ENCODE measurements at regions not wholly inside any gene's neighbourhood (a gene's known extent, or its start where the extent isn't known, plus 50 kb on each side); places are given as distances from the start of the nearest gene placed in this dataset.
"Not testable (repeated sequence)": the region's sequence is repeated elsewhere in the genome, so short reads cannot be mapped to it uniquely, and the experiment has no call there.

DNA sequence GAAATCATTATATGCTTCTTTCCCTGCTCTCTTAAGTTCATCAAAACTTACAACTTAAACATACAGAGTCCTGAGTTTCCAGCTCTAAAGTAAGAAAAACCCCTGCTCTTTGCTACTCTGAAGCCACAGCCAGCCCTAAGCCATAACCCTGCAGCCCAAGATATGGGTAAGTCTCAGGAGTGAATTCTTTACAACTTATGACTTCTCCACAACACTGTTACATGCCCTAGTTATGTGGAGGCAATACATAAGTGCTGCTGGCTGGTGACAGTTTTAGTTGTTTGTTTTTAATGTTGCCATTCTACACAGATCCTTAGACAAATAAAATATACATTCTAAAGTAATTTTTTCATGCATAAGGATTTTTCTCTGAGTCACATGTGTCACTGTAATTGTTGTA, 100.2 kb downstream of the FBXO8 start:
- H3K4me3 ChIP-seq (ENCODE audit: low read length), result no peak overlapping the region
- H3K27me3 ChIP-seq (ENCODE audit: control insufficient read depth, insufficient read depth, low read length), result no peaks in the 10 kb centered on the region
- DNase-seq (ENCODE audit: low read depth, low spot score), result no peak
- no peaks in the 10 kb centered on the region for H3K9me3 ChIP-seq (ENCODE audit: control insufficient read depth, insufficient read depth, low read length)
- no peaks in the 10 kb centered on the region for H3K4me1 ChIP-seq (ENCODE audit: control insufficient read depth, insufficient read depth, low read length)
- no peak overlapping the region for H3K27ac ChIP-seq (ENCODE audit: low read length)
- H3K36me3 ChIP-seq (ENCODE audit: control insufficient read depth, insufficient read depth, low read length), result no peaks in the 10 kb centered on the region

DNA sequence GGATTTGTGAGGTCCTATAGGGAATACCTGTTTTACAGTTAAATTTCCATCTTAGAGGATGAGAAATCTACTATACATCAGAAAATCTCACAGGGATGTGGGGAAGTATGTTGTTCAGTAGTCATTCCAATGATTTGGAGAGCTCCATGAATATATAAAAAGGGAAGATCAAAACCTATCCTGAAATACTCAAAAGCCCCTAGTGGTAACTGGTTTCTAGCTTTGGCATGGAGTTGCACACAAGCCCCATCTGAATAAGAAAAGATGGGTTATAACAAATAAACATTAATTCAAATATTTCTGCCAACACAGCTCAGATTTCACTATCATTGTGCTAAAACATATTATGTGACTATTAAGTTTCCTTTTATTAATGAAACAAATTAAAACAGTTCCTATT, 101.6 kb downstream of the FBXO8 start:
- Histone ChIP-seq H3K4me1 (ENCODE audit: control insufficient read depth, insufficient read depth, low read length) (no peaks in the 10 kb centered on the region), H3K4me3 (ENCODE audit: low read length) (no peak overlapping the region), H3K36me3 (ENCODE audit: control insufficient read depth, insufficient read depth, low read length) (no peaks in the 10 kb centered on the region), H3K27me3 (ENCODE audit: control insufficient read depth, insufficient read depth, low read length) (no peaks in the 10 kb centered on the region), H3K27ac (ENCODE audit: low read length) (no peak overlapping the region), H3K9me3 (ENCODE audit: control insufficient read depth, insufficient read depth, low read length) (no peaks in the 10 kb centered on the region)
- DNase-seq (ENCODE audit: low read depth, low spot score), result no peak

DNA sequence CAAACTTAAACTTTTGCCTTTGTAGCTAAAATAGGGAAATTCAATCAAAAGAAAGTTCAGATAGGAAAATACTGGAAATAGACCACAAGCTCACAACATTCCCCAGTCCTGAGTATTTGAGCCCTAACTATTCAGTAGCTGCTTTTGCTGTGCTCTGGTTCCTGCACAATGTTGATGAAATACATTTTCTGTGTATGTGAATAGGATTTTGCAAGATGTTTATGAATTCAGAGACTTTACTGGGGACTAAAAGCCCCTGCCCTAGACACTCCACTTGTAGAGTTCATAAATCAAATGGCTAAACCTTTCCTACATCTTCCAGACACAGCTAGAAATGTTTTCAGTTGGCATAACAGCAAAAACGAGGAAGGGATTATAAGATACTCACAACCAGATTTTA, 105.9 kb downstream of the FBXO8 start:
- no peak for DNase-seq (ENCODE audit: low read depth, low spot score)
- H3K4me3 ChIP-seq (ENCODE audit: low read length), result no peak overlapping the region
- WGBS (ENCODE audit: insufficient coverage, insufficient read length), result no CpG with 5 or more reads among the region's 1 CpG
- H3K36me3 ChIP-seq (ENCODE audit: control insufficient read depth, insufficient read depth, low read length), result no peaks in the 10 kb centered on the region
- no peaks in the 10 kb centered on the region for H3K27me3 ChIP-seq (ENCODE audit: control insufficient read depth, insufficient read depth, low read length)
- H3K27ac ChIP-seq (ENCODE audit: low read length), result no peak overlapping the region
- H3K9me3 ChIP-seq (ENCODE audit: control insufficient read depth, insufficient read depth, low read length), result no peaks in the 10 kb centered on the region
- no peaks in the 10 kb centered on the region for H3K4me1 ChIP-seq (ENCODE audit: control insufficient read depth, insufficient read depth, low read length)

GRCh38 chr4:174175836-174176235, 107.6 kb downstream of the FBXO8 start:
- not testable (repeated sequence) for H3K27me3 ChIP-seq (ENCODE audit: control insufficient read depth, insufficient read depth, low read length); H3K36me3 ChIP-seq (ENCODE audit: control insufficient read depth, insufficient read depth, low read length); H3K4me3 ChIP-seq (ENCODE audit: low read length); H3K27ac ChIP-seq (ENCODE audit: low read length); DNase-seq (ENCODE audit: low read depth, low spot score); H3K4me1 ChIP-seq (ENCODE audit: control insufficient read depth, insufficient read depth, low read length); H3K9me3 ChIP-seq (ENCODE audit: control insufficient read depth, insufficient read depth, low read length)
- no CpG with 5 or more reads among the region's 4 CpGs for WGBS (ENCODE audit: insufficient coverage, insufficient read length)

DNA sequence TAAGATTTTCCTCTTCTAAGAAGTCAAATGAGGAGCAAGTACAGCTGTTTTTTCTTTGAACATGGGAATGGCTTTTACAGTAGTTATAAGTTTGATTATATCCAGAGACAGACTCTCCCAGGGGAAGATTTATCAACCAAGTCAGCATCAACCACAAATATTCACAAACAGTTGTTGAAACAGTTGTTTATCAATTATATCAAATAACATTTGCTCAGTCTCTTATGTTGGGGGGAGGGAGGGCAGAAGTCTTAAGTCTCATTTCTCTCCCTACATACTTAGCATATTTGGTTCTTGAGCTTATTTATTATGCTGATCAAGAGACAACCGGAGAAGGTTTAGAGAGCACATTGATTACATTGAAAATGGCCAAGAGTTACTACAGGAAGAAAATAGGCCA, 110.1 kb downstream of the FBXO8 start:
- no peaks in the 10 kb centered on the region for H3K4me1 ChIP-seq (ENCODE audit: control insufficient read depth, insufficient read depth, low read length)
- no peaks in the 10 kb centered on the region for H3K27me3 ChIP-seq (ENCODE audit: control insufficient read depth, insufficient read depth, low read length)
- no peak for DNase-seq (ENCODE audit: low read depth, low spot score)
- no peaks in the 10 kb centered on the region for H3K36me3 ChIP-seq (ENCODE audit: control insufficient read depth, insufficient read depth, low read length)
- H3K9me3 ChIP-seq (ENCODE audit: control insufficient read depth, insufficient read depth, low read length), result no peaks in the 10 kb centered on the region
- H3K27ac ChIP-seq (ENCODE audit: low read length), result no peak overlapping the region
- H3K4me3 ChIP-seq (ENCODE audit: low read length), result no peak overlapping the region
- no CpG with 5 or more reads among the region's 1 CpG for WGBS (ENCODE audit: insufficient coverage, insufficient read length)

DNA sequence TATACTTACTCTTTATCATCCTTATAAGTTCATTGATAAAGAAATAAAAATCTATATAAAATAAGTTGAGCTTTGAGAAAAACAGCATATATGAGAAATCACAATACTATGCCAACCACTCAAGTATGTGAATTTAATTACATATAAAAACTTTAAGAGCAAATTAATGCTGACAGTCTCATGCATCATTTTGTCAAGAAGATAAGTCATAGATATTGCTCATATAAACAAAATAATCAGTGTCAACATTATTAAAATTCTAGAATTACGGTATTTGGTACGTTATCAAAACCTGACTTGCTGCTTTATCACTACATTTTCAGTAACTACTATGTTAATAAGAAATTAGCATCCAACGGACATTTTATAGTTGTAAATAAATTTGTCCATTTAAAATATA, 111.2 kb downstream of the FBXO8 start:
- Histone ChIP-seq H3K4me3 (ENCODE audit: low read length) (no peak overlapping the region), H3K4me1 (ENCODE audit: control insufficient read depth, insufficient read depth, low read length) (no peaks in the 10 kb centered on the region), H3K36me3 (ENCODE audit: control insufficient read depth, insufficient read depth, low read length) (no peaks in the 10 kb centered on the region), H3K27me3 (ENCODE audit: control insufficient read depth, insufficient read depth, low read length) (no peaks in the 10 kb centered on the region), H3K9me3 (ENCODE audit: control insufficient read depth, insufficient read depth, low read length) (no peaks in the 10 kb centered on the region), H3K27ac (ENCODE audit: low read length) (no peak overlapping the region)
- no CpG with 5 or more reads among the region's 3 CpGs for WGBS (ENCODE audit: insufficient coverage, insufficient read length)
- DNase-seq (ENCODE audit: low read depth, low spot score), result no peak

DNA sequence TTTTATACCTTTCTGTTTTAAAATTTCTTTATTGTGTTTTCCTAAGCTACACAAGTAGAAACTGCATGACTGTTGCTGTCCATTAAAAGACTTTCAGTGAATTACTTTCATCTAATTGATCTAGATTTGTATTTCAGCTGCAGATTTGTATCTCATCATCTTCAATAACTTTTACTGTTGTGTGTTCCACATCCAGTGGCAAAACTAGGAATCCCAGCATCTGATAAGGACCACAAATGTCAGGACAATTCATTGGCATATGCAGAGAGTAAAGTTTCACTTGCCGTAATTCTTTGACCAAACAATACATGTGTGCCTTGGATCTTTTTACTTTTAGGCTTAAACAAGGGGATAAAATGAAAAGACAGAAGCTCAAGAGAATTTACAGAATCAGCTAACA, 112.6 kb downstream of the FBXO8 start:
- Histone ChIP-seq H3K27me3 (ENCODE audit: control insufficient read depth, insufficient read depth, low read length) (no peaks in the 10 kb centered on the region), H3K27ac (ENCODE audit: low read length) (no peak overlapping the region), H3K4me1 (ENCODE audit: control insufficient read depth, insufficient read depth, low read length) (no peaks in the 10 kb centered on the region), H3K4me3 (ENCODE audit: low read length) (no peak overlapping the region), H3K9me3 (ENCODE audit: control insufficient read depth, insufficient read depth, low read length) (no peaks in the 10 kb centered on the region), H3K36me3 (ENCODE audit: control insufficient read depth, insufficient read depth, low read length) (no peaks in the 10 kb centered on the region)
- no peak for DNase-seq (ENCODE audit: low read depth, low spot score)
- WGBS (ENCODE audit: insufficient coverage, insufficient read length), result no CpG with 5 or more reads among the region's 1 CpG

DNA sequence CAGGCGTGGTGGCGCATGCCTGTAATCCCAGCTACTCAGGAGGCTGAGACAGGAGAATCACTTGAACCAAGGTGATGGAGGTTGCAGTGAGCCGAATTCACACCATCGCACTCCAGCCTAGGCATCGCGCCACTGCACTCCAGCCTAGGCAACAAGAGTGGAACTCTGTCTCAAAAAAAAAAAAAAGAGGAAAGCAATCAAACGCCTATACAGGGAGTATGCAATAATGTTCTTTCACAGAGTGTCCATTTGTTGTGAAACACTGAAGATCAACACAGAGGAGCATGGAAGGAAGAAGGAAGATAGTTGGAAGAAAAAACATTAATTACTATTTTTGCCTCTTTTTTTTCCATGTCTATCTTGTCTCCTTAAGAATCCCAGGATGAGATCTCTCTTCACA, 113.4 kb downstream of the FBXO8 start:
- no peak overlapping the region for H3K4me3 ChIP-seq (ENCODE audit: low read length)
- H3K27ac ChIP-seq (ENCODE audit: low read length), result no peak overlapping the region
- no CpG with 5 or more reads among the region's 7 CpGs for WGBS (ENCODE audit: insufficient coverage, insufficient read length)
- no peaks in the 10 kb centered on the region for H3K27me3 ChIP-seq (ENCODE audit: control insufficient read depth, insufficient read depth, low read length)
- H3K4me1 ChIP-seq (ENCODE audit: control insufficient read depth, insufficient read depth, low read length), result no peaks in the 10 kb centered on the region
- H3K36me3 ChIP-seq (ENCODE audit: control insufficient read depth, insufficient read depth, low read length), result no peaks in the 10 kb centered on the region
- H3K9me3 ChIP-seq (ENCODE audit: control insufficient read depth, insufficient read depth, low read length), result no peaks in the 10 kb centered on the region
- DNase-seq (ENCODE audit: low read depth, low spot score), result no peak

GRCh38 chr4:174157106-174157607, 126.3 kb downstream of the FBXO8 start:
- H3K36me3 ChIP-seq (ENCODE audit: control insufficient read depth, insufficient read depth, low read length), result no peaks in the 10 kb centered on the region
- DNase-seq (ENCODE audit: low read depth, low spot score), result no peak
- H3K27me3 ChIP-seq (ENCODE audit: control insufficient read depth, insufficient read depth, low read length), result no peaks in the 10 kb centered on the region
- H3K27ac ChIP-seq (ENCODE audit: low read length), result no peak overlapping the region
- no peaks in the 10 kb centered on the region for H3K4me1 ChIP-seq (ENCODE audit: control insufficient read depth, insufficient read depth, low read length)
- no peak overlapping the region for H3K4me3 ChIP-seq (ENCODE audit: low read length)
- H3K9me3 ChIP-seq (ENCODE audit: control insufficient read depth, insufficient read depth, low read length), result no peaks in the 10 kb centered on the region
- WGBS (ENCODE audit: insufficient coverage, insufficient read length), result no CpG with 5 or more reads among the region's 7 CpGs

DNA sequence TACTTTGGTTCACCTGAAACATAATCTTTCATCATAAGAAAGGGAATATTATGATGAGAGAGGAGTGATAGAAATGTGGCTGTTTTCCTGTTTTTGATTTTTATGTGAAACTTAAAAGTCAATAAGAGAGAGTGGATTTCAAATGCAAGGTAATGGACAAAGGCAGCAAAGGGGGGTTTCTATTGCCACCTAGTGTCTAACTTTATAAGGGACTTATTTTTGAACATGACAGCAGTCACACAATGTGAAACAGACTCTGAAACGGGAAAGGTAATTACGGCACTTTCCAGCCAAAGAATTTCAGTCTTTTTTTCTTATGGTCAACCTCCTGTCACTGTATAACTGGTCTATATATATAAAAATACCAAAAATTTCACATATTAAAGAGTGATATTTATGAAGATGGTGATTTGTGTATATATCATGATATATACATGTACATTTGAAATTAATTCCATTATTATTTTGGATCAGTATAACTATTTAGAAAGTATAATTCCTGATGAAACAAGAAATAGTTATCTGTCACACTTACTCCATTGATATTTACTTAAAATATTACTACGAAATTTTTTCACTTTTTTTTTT, 127.1 kb downstream of the FBXO8 start:
- no peak overlapping the region for H3K27ac ChIP-seq (ENCODE audit: low read length)
- H3K4me1 ChIP-seq (ENCODE audit: control insufficient read depth, insufficient read depth, low read length), result no peaks in the 10 kb centered on the region
- no peaks in the 10 kb centered on the region for H3K36me3 ChIP-seq (ENCODE audit: control insufficient read depth, insufficient read depth, low read length)
- H3K4me3 ChIP-seq (ENCODE audit: low read length), result no peak overlapping the region
- no peaks in the 10 kb centered on the region for H3K27me3 ChIP-seq (ENCODE audit: control insufficient read depth, insufficient read depth, low read length)
- no peak for DNase-seq (ENCODE audit: low read depth, low spot score)
- no peaks in the 10 kb centered on the region for H3K9me3 ChIP-seq (ENCODE audit: control insufficient read depth, insufficient read depth, low read length)
- WGBS (ENCODE audit: insufficient coverage, insufficient read length), result no CpG with 5 or more reads among the region's 3 CpGs

DNA sequence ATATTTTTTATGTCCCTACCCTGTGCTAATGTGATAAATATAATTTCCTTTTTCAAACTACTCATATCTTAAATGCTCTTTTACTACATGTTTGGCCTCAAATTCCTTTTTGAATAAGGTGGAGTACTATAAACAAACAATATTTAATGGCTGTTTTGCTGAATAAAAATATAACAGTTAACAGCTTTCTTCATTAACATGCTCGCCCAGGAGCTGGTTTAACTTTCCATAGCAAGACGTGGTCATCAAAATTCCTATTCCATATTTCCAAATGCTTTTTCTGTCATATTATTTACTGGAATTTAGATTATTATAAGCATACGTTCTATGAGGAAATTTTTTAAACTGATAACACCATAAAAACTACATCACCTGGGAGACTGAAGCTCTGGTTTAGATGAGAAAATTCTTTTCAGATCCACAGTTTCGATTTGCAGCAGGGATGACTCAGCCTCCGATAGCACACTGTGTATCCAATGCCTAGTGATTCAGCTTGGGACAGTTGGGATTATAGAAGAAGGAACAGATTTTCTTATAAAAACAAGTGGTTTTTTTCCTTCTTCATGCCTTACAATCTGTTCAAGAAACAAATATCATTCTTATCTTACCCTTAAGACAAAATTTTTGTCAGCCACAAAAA, 129.1 kb downstream of the FBXO8 start:
- DNase-seq (ENCODE audit: low read depth, low spot score), result no peak
- Histone ChIP-seq H3K27me3 (ENCODE audit: control insufficient read depth, insufficient read depth, low read length) (no peaks in the 10 kb centered on the region), H3K4me3 (ENCODE audit: low read length) (no peak overlapping the region), H3K36me3 (ENCODE audit: control insufficient read depth, insufficient read depth, low read length) (no peaks in the 10 kb centered on the region), H3K4me1 (ENCODE audit: control insufficient read depth, insufficient read depth, low read length) (no peaks in the 10 kb centered on the region), H3K9me3 (ENCODE audit: control insufficient read depth, insufficient read depth, low read length) (no peaks in the 10 kb centered on the region), H3K27ac (ENCODE audit: low read length) (no peak overlapping the region)
- WGBS (ENCODE audit: insufficient coverage, insufficient read length), result no CpG with 5 or more reads among the region's 5 CpGs

Data from iPS DF 6.9 (cell line).